ENCODE measurements at regions not wholly inside any gene's neighbourhood (a gene's known extent, or its start where the extent isn't known, plus 50 kb on each side); places are given as distances from the start of the nearest gene placed in this dataset.

DNA sequence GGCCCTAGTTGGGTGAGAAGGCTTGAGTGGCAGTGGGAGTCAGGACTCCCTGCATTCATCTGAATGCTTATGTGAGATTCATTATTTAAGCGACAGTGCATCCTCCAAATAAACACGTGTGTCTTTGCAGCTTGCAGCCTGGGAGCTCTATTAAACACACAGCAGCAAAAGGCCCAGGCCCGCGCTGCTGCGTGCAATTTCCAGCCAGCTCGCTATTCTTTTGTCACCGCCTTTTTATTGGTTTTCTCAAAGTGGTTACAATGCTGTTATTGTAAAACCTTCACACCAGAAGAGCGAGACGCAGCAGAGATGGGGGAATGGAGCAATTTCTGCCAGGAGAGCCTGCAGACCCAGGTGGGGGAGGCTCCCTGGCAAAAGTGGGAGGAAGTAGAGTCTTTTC lies 252.5 kb downstream of the BCOR start:
- Histone ChIP-seq H3K4me3 (ENCODE audit: low read length) (no peak overlapping the region), H3K36me3 (ENCODE audit: control insufficient read depth, insufficient read depth, low read length, severe bottlenecking) (no peaks in the 10 kb centered on the region), H3K9ac (ENCODE audit: low read length) (no peak overlapping the region), H3K9me3 (ENCODE audit: control insufficient read depth, low read length) (peaks cover 19% of the 10 kb centered on the region), H3K27me3 (replicated peaks; ENCODE audit: control insufficient read depth, insufficient read depth, low read length) (peaks cover 3% of the 10 kb centered on the region), H3K4me1 (ENCODE audit: control insufficient read depth, insufficient read depth, low read length) (no peaks in the 10 kb centered on the region)
- no peak for DNase-seq (ENCODE audit: low read depth)

DNA sequence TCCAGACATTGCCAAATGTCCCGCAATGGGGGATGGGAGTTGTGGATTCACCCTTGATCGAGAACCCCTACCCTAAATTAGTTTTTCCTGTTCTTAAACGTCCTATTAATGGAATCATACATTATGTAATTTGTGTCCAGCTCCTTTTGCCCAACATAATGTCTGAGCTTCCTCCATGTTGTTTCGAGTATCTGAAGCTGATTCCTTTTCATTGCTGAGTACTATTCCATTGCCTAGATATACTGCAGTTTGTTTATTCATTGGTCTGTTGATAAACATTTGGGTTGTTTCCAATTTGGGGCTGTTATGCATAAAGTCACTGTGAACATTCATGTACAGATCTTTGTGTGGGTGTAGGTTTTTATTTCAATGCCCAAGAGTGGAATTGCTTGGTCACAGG lies 251.3 kb downstream of the BCOR start:
- Histone ChIP-seq H3K4me1 (ENCODE audit: control insufficient read depth, insufficient read depth, low read length) (no peaks in the 10 kb centered on the region), H3K4me3 (ENCODE audit: low read length) (no peak overlapping the region), H3K36me3 (ENCODE audit: control insufficient read depth, insufficient read depth, low read length, severe bottlenecking) (no peaks in the 10 kb centered on the region), H3K27me3 (replicated peaks; ENCODE audit: control insufficient read depth, insufficient read depth, low read length) (peaks cover 3% of the 10 kb centered on the region), H3K9ac (ENCODE audit: low read length) (no peak overlapping the region), H3K9me3 (ENCODE audit: control insufficient read depth, low read length) (peaks cover 22% of the 10 kb centered on the region)
- no peak for DNase-seq (ENCODE audit: low read depth)

DNA sequence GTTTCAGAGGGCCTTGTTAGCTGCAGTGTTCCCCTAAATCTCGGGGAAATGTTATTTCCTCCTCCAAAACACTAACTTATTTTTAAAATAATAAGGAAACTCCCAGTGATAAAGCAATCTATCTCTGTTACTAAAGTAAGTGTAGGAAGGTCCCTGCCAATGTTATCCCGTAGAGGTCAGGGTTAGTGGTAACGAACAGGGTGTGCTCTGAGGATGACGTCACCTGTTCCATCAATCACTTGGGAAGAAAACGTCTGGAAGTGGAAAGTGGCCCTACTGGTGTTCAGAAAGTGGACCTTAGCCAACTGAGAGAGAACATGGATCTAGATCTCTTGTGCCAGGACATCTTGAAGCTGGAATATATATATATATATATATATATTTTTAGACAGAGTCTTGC lies 249.5 kb downstream of the BCOR start:
- no peak for DNase-seq (ENCODE audit: low read depth)
- no peak overlapping the region for H3K4me3 ChIP-seq (ENCODE audit: low read length)
- H3K9ac ChIP-seq (ENCODE audit: low read length) = no peak overlapping the region
- no peaks in the 10 kb centered on the region for H3K4me1 ChIP-seq (ENCODE audit: control insufficient read depth, insufficient read depth, low read length)
- H3K36me3 ChIP-seq (ENCODE audit: control insufficient read depth, insufficient read depth, low read length, severe bottlenecking) = no peaks in the 10 kb centered on the region
- peaks cover 26% of the 10 kb centered on the region for H3K9me3 ChIP-seq (ENCODE audit: control insufficient read depth, low read length)
- H3K27me3 ChIP-seq (replicated peaks; ENCODE audit: control insufficient read depth, insufficient read depth, low read length) = peaks cover 13% of the 10 kb centered on the region

DNA sequence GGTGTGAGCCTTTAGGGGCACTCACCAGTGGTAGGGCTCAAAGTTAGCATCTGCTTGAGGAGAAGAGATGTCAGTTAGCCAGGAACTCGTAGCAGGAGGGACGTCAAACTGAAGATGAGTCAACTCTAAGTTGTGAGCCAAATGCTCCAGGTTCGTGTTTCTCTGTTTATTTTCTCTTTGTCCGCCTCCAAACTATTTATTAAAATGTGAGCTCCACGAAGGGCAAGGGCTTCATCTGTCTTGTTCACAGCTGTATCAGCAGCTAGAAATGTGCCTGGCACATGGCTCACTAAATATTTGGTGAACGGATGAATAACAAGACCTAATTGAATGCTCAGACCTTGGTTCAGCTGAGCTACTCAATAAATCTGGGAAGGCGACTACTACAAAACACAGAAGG lies 248.9 kb downstream of the BCOR start:
- DNase-seq (ENCODE audit: low read depth) = peak; percentile 38
- no peak overlapping the region for H3K9ac ChIP-seq (ENCODE audit: low read length)
- no peak overlapping the region for H3K4me3 ChIP-seq (ENCODE audit: low read length)
- peaks cover 26% of the 10 kb centered on the region for H3K9me3 ChIP-seq (ENCODE audit: control insufficient read depth, low read length)
- peaks cover 18% of the 10 kb centered on the region for H3K27me3 ChIP-seq (replicated peaks; ENCODE audit: control insufficient read depth, insufficient read depth, low read length)
- no peaks in the 10 kb centered on the region for H3K36me3 ChIP-seq (ENCODE audit: control insufficient read depth, insufficient read depth, low read length, severe bottlenecking)
- H3K4me1 ChIP-seq (ENCODE audit: control insufficient read depth, insufficient read depth, low read length) = no peaks in the 10 kb centered on the region

DNA sequence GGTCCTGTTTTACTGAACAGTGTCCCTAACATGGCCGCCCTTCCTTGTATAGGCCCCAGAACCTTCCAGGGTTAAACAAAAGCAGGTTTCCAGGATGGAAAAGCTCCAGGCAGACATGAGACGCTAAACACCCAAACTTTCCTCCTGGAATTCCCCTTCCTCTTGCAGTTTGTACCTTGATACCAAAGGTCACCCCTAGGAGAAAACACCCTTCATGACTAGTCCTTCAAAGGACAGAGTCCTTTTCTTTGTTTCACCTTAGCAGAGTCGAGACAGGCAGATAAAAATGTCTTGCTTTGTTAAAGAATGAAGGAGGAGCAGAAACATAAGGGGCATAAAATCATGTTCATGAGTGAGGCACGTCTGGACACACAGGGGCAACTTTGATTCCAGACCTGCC lies 247.5 kb downstream of the BCOR start:
- H3K4me3 ChIP-seq (ENCODE audit: low read length) = no peak overlapping the region
- H3K4me1 ChIP-seq (ENCODE audit: control insufficient read depth, insufficient read depth, low read length) = no peaks in the 10 kb centered on the region
- H3K9me3 ChIP-seq (ENCODE audit: control insufficient read depth, low read length) = peaks cover 26% of the 10 kb centered on the region
- H3K9ac ChIP-seq (ENCODE audit: low read length) = no peak overlapping the region
- H3K27me3 ChIP-seq (replicated peaks; ENCODE audit: control insufficient read depth, insufficient read depth, low read length) = peaks cover 20% of the 10 kb centered on the region
- DNase-seq (ENCODE audit: low read depth) = no peak
- H3K36me3 ChIP-seq (ENCODE audit: control insufficient read depth, insufficient read depth, low read length, severe bottlenecking) = no peaks in the 10 kb centered on the region

DNA sequence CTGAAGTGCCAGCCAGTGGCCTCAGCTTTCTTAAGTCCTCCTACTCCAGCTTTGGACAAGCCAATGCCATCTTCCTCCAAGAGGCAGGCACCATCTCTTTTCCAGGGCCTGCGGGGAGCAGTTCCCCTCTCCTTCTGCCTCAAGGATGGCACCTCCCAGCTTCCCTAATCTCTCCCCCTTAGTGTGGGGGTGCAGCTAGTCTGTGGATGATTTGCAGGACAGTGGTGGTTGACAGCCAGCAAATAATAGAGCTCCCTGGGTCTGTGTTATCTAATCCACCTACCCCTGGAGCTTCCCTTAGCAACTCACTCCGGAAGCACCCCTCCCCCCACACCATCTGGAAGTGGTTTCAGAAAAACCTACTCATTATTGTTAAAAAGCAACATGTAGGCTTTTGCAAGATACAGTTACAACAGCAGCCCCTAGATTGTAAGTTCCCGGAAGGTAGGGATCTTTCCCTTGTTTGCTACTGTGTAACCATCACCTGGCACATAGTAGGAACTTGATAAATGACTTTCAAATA lies 247.1 kb downstream of the BCOR start:
- peaks cover 20% of the 10 kb centered on the region for H3K27me3 ChIP-seq (replicated peaks; ENCODE audit: control insufficient read depth, insufficient read depth, low read length)
- H3K4me1 ChIP-seq (ENCODE audit: control insufficient read depth, insufficient read depth, low read length) = peaks cover 3% of the 10 kb centered on the region
- H3K9me3 ChIP-seq (ENCODE audit: control insufficient read depth, low read length) = peaks cover 26% of the 10 kb centered on the region
- H3K36me3 ChIP-seq (ENCODE audit: control insufficient read depth, insufficient read depth, low read length, severe bottlenecking) = no peaks in the 10 kb centered on the region
- H3K9ac ChIP-seq (ENCODE audit: low read length) = no peak overlapping the region
- H3K4me3 ChIP-seq (ENCODE audit: low read length) = no peak overlapping the region
- DNase-seq (ENCODE audit: low read depth) = peak; percentile 43

DNA sequence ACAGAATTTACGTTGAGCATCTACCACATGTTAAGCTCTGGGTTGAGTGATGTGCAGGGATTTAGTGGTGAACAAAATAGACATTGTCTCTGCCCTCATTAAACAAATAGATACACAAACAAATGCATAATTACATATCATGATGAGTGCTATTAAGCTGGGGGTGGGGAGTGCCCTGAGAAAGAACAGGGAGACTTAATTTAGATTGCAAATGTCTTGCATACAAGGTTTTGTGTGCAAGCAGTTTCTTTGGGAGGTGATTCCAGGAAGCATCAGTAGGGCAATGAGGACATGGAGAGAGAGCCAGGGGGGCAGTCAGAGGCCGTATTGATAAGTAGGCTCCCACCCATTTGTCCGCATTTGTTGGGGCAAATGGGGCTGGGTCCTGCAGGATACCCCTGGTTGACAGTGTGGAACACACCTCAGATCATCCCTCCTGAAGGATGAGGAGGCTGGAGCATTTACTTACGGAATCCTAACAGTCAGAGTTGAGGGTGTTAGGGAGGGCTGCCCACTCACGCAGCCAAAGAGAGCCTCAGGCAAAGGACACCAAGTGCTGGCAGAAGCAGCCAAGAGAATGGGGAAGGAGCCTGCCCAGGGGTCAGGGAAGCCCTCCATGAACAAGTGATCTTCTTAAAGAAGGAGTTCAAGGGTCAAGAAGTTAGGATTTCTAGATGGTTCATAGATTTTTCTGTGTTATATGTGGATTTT lies 245.9 kb downstream of the BCOR start:
- Histone ChIP-seq H3K4me3 (ENCODE audit: low read length) (no peak overlapping the region), H3K9ac (ENCODE audit: low read length) (no peak overlapping the region), H3K9me3 (ENCODE audit: control insufficient read depth, low read length) (peaks cover 20% of the 10 kb centered on the region), H3K4me1 (ENCODE audit: control insufficient read depth, insufficient read depth, low read length) (peaks cover 6% of the 10 kb centered on the region), H3K36me3 (ENCODE audit: control insufficient read depth, insufficient read depth, low read length, severe bottlenecking) (no peaks in the 10 kb centered on the region), H3K27me3 (replicated peaks; ENCODE audit: control insufficient read depth, insufficient read depth, low read length) (peaks cover 20% of the 10 kb centered on the region)
- no peak for DNase-seq (ENCODE audit: low read depth)

DNA sequence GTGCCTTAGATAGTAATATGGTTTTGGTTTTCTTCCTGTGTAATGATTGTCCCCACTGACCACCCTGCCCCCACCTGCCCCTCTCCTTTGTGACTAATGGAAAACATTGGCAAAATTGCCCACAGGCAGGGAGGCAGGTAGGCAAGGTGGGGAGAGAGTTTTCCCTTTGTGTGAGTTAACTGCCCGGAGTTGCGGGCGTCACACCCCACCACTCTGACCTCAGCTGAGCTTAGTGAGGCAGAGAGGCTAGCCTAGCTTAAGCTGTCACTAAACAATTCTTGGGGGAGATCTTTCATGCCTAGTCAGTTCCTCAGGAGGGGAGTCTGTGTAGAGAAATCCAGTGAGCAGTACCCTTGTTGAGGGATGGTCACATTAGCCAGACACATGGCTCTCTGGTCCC lies 245.3 kb downstream of the BCOR start:
- Histone ChIP-seq H3K27me3 (replicated peaks; ENCODE audit: control insufficient read depth, insufficient read depth, low read length) (peaks cover 20% of the 10 kb centered on the region), H3K9me3 (ENCODE audit: control insufficient read depth, low read length) (peaks cover 19% of the 10 kb centered on the region), H3K4me1 (ENCODE audit: control insufficient read depth, insufficient read depth, low read length) (peaks cover 6% of the 10 kb centered on the region), H3K9ac (ENCODE audit: low read length) (no peak overlapping the region), H3K36me3 (ENCODE audit: control insufficient read depth, insufficient read depth, low read length, severe bottlenecking) (no peaks in the 10 kb centered on the region), H3K4me3 (ENCODE audit: low read length) (no peak overlapping the region)
- DNase-seq (ENCODE audit: low read depth) = no peak

DNA sequence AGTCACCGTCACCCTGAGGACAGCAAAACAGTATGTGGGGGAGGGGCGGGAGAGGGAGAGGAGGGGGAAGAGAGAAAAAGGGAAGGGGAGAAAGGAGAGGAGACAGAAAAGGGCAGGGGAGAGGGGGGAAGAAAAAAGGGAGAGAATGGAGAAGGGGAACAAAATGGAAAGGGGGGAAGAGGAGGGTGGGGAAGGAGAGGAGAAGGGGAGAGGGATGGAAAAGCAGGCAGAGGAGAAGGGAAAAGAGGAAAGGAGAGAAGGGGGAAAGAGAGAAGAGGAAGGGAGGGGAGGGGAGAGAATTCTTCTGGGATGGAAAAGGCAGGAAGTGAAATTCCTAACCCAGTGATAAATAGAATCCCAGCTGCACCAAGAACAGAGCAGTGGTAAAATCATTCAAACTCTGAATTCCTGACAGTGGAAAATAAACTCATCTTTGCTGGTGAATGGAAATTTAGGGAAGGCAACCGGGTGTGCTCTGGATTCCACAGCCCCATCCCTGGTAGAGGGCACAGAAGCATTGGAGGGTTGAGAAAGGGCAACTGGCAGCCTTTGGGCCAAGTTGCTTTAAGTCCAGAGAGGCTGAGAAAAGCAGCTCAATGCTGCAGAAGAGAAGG lies 244.2 kb downstream of the BCOR start:
- no peak for DNase-seq (ENCODE audit: low read depth)
- Histone ChIP-seq H3K27me3 (replicated peaks; ENCODE audit: control insufficient read depth, insufficient read depth, low read length) (peaks cover 25% of the 10 kb centered on the region), H3K9ac (ENCODE audit: low read length) (no peak overlapping the region), H3K9me3 (ENCODE audit: control insufficient read depth, low read length) (peaks cover 18% of the 10 kb centered on the region), H3K36me3 (ENCODE audit: control insufficient read depth, insufficient read depth, low read length, severe bottlenecking) (no peaks in the 10 kb centered on the region), H3K4me3 (ENCODE audit: low read length) (no peak overlapping the region), H3K4me1 (ENCODE audit: control insufficient read depth, insufficient read depth, low read length) (peaks cover 6% of the 10 kb centered on the region)

DNA sequence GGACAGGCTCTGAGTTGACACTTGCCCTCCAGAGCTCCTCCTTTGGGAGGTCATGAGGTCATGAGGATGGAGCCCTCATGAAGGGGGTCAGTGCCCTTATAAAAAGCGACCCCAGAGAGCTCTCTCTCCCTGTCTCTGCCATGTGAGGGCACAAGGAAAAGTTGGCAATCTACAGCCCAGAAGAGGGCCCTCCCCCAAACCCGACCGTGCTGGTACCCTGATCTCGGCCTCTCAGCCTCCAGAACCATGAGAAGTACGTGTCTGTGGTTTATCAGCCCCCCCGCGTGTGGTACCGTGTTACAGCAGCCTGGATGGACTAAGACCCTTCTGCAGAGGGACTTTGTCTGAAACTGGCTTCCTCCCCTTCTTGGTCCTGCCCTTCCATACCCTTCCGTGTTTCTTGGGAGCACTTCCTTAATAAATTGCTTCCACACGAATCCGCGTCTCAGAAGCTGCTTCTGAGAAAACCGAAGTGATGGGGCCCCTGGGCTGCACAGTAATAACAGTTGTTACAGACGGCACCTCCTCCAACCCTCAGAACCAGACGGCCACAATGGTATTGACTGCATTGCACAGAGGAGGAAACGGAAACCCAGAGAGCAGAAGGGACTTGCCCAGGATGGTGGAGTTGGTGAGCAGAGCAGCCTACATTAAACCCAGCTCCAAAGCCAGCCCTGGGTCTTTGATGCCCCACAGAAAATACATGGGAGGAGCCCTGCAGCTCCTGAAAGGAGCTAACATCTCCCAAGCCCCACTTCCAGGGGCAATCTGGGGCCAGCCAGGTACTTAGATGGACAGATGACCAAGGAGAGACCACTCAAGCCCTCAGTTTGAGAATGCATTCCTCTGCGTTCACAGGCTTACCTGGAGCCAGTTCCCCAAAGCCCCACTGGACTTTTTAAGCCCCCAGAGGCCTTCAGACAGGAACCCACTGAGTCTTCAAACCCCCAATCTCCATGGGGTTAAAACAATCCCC lies 242.7 kb downstream of the BCOR start:
- no peaks in the 10 kb centered on the region for H3K36me3 ChIP-seq (ENCODE audit: control insufficient read depth, insufficient read depth, low read length, severe bottlenecking)
- peaks cover 28% of the 10 kb centered on the region for H3K27me3 ChIP-seq (replicated peaks; ENCODE audit: control insufficient read depth, insufficient read depth, low read length)
- H3K9ac ChIP-seq (ENCODE audit: low read length) = no peak overlapping the region
- H3K4me1 ChIP-seq (ENCODE audit: control insufficient read depth, insufficient read depth, low read length) = peaks cover 6% of the 10 kb centered on the region
- peaks cover 8% of the 10 kb centered on the region for H3K9me3 ChIP-seq (ENCODE audit: control insufficient read depth, low read length)
- no peak overlapping the region for H3K4me3 ChIP-seq (ENCODE audit: low read length)
- no peak for DNase-seq (ENCODE audit: low read depth)

DNA sequence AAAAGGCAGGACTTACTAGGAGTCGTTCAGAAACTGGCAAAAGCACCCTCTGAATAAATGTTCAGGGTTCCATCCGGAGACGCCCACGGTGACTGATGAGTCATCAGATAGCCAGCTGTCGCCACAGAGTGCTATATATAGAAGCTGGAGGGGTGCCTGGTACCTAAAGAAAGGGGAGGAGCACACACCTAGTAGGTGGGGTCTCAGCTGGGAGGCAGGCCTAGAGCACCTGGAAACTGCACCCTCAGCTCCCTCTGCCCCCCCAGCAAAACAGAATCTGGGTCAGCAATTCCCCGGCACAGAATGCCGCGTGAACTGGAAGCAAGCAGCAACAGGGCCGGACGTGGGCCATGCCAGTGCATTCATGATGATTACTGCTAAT lies 242.0 kb downstream of the BCOR start:
- Histone ChIP-seq H3K9me3 (ENCODE audit: control insufficient read depth, low read length) (peaks cover 3% of the 10 kb centered on the region), H3K9ac (ENCODE audit: low read length) (no peak overlapping the region), H3K36me3 (ENCODE audit: control insufficient read depth, insufficient read depth, low read length, severe bottlenecking) (no peaks in the 10 kb centered on the region), H3K4me1 (ENCODE audit: control insufficient read depth, insufficient read depth, low read length) (peaks cover 6% of the 10 kb centered on the region), H3K4me3 (ENCODE audit: low read length) (no peak overlapping the region), H3K27me3 (replicated peaks; ENCODE audit: control insufficient read depth, insufficient read depth, low read length) (peaks cover 33% of the 10 kb centered on the region)
- DNase-seq (ENCODE audit: low read depth) = peak; percentile 20
